Keratinocyte (primary cell): ENCODE measurements at regions not wholly inside any gene's neighbourhood (a gene's known extent, or its start where the extent isn't known, plus 50 kb on each side); places are given as distances from the start of the nearest gene placed in this dataset.
"Not testable (repeated sequence)": the region's sequence is repeated elsewhere in the genome, so short reads cannot be mapped to it uniquely, and the experiment has no call there.

ENCODE experiments used
- DNase-seq: peaks from one replicate; pipeline ENCODE4 v3.0.0-alpha.2; 2011; ENCODE audit warnings: low read depth, missing footprints, low spot score
- FAIRE-seq: peaks from 2 replicates; lab custom pipeline; 2011; peaks lifted over from hg19 to GRCh38; lab: Jason Lieb, UNC
- H2AFZ ChIP-seq: 2 replicates; pipeline ENCODE4 v1.6.0; 2012; ENCODE audit warnings: low read length, control low read depth, inconsistent platforms; ENCODE audit not compliant: control insufficient read depth
- H3K27ac ChIP-seq: 2 replicates; pipeline ENCODE4 v1.5.1; 2011; ENCODE audit warnings: low read length; ENCODE audit not compliant: control insufficient read depth, insufficient read depth
- H3K27me3 ChIP-seq: 3 replicates; pipeline ENCODE4 v1.6.0; 2011; ENCODE audit warnings: low read length; ENCODE audit not compliant: control insufficient read depth, insufficient read depth; ENCODE audit errors: extremely low read depth
- H3K36me3 ChIP-seq, 2 experiments: 2 replicates in 1 of 2; 3 replicates in 1 of 2; pipeline ENCODE4 v1.5.1; 2011; ENCODE audit warnings: low read length in 2 of 2, mild to moderate bottlenecking in 1 of 2; ENCODE audit not compliant: control insufficient read depth in 2 of 2, insufficient read depth in 2 of 2; ENCODE audit errors: extremely low read depth in 1 of 2
- H3K4me1 ChIP-seq: 3 replicates; pipeline ENCODE4 v1.5.1; 2011; ENCODE audit warnings: low read length; ENCODE audit not compliant: control insufficient read depth, insufficient read depth; ENCODE audit errors: extremely low read depth
- H3K4me2 ChIP-seq: 3 replicates; pipeline ENCODE4 v1.6.0; 2011; ENCODE audit warnings: low read depth, low read length; ENCODE audit not compliant: control insufficient read depth, insufficient read depth; ENCODE audit errors: extremely low read depth
- H3K4me3 ChIP-seq, 3 experiments: fragments of 200-600 bp in 1 of 3; sonication (generic) in 1 of 3; 2 replicates in 2 of 3; 3 replicates in 1 of 3; pipeline ENCODE4 v1.5.1; 2011 to 2016; ENCODE audit warnings: low read length in 3 of 3, mild to moderate bottlenecking in 3 of 3, control low read depth in 2 of 3, inconsistent platforms in 1 of 3, low read depth in 1 of 3, mixed read lengths in 1 of 3, mixed run types in 1 of 3, moderate library complexity in 1 of 3; ENCODE audit not compliant: control insufficient read depth in 2 of 3, insufficient read depth in 2 of 3; ENCODE audit errors: extremely low read depth in 1 of 3
- H3K79me2 ChIP-seq: 2 replicates; pipeline ENCODE4 v1.6.0; 2012; ENCODE audit warnings: low read length; ENCODE audit not compliant: control insufficient read depth, insufficient read depth
- H3K9ac ChIP-seq: 3 replicates; pipeline ENCODE4 v1.6.0; 2011; ENCODE audit warnings: low read length; ENCODE audit not compliant: control insufficient read depth, insufficient read depth; ENCODE audit errors: extremely low read depth
- H3K9me1 ChIP-seq: 3 replicates; pipeline ENCODE4 v1.6.0; 2011; ENCODE audit warnings: low read length; ENCODE audit not compliant: control insufficient read depth, insufficient read depth; ENCODE audit errors: extremely low read depth
- H3K9me3 ChIP-seq: 2 replicates; pipeline ENCODE4 v1.5.1; 2012; ENCODE audit warnings: low read depth, low read length; ENCODE audit not compliant: control insufficient read depth
- H4K20me1 ChIP-seq: 3 replicates; pipeline ENCODE4 v1.6.0; 2011; ENCODE audit warnings: low read length; ENCODE audit not compliant: control insufficient read depth, insufficient read depth; ENCODE audit errors: extremely low read depth
- CTCF ChIP-seq, 3 experiments: IDR thresholded peaks in 1 of 3; conservative IDR thresholded peaks in 1 of 3; optimal IDR thresholded peaks in 1 of 3; 2 replicates in 2 of 3; 3 replicates in 1 of 3; pipeline versions ENCODE3 to v1.5.1; 2011; ENCODE audit warnings: low read length in 3 of 3, mild to moderate bottlenecking in 3 of 3, moderate library complexity in 2 of 3, control low read depth in 1 of 3, inconsistent platforms in 1 of 3; ENCODE audit not compliant: insufficient read depth in 2 of 3; ENCODE audit errors: extremely low read depth in 1 of 3
- EZH2 ChIP-seq: IDR thresholded peaks from one replicate; pipeline ENCODE4 v1.6.1; 2012; ENCODE audit warnings: inconsistent platforms, mild to moderate bottlenecking, low read length, moderate library complexity
- dilution Hi-C: fragments of 300-500 bp; cut with MboI; formaldehyde crosslinking; loops from one replicate; pipeline ENCODE4 v1.7.0; 2020; ENCODE audit warnings: low sequenced_read_pairs; ENCODE audit not compliant: extremely low pct_ligation_motif_present

GRCh38 chr5:126056851-126057622 lies 366.2 kb upstream of the GRAMD2B start:
- Histone ChIP-seq H4K20me1 (no peaks in the 10 kb centered on the region), H3K4me3 (no peak overlapping the region), H3K9ac (no peak overlapping the region), H3K36me3 (no peaks in the 10 kb centered on the region), H3K79me2 (no peaks in the 10 kb centered on the region), H3K4me1 (no peaks in the 10 kb centered on the region), H3K27me3 (no peaks in the 10 kb centered on the region), H3K4me2 (no peak overlapping the region), H3K27ac (no peak overlapping the region), H2AFZ (no peak overlapping the region), H3K9me3 (no peaks in the 10 kb centered on the region), H3K9me1 (no peaks in the 10 kb centered on the region)
- DNase-seq, result no peak
- no peak for FAIRE-seq
- TF ChIP-seq CTCF (optimal IDR thresholded peaks at IDR 0.05 in 1 of 3, IDR thresholded peaks at IDR 0.05 in 1 of 3, conservative IDR thresholded peaks at IDR 0.05 in 1 of 3; ENCODE audit: extremely low read depth in 1 of 3, insufficient read depth in 2 of 3, low read length in 3 of 3) (no peak), EZH2 (no peak)
- dilution Hi-C loops, result no loop called here

- H4K20me1 ChIP-seq, H3K4me3 ChIP-seq, H3K36me3 ChIP-seq, H3K27ac ChIP-seq, H3K79me2 ChIP-seq, H3K4me2 ChIP-seq, dilution Hi-C loops, H3K9me1 ChIP-seq, H3K9ac ChIP-seq, DNase-seq, H3K9me3 ChIP-seq, H3K27me3 ChIP-seq, FAIRE-seq, H2AFZ ChIP-seq, H3K4me1 ChIP-seq: not testable (repeated sequence)
These were observed 364.8 kb upstream of the GRAMD2B start for GRCh38 chr5:126058392-126058791.
